Thymus (tissue), 11 donors: ENCODE measurements at regions not wholly inside any gene's neighbourhood (a gene's known extent, or its start where the extent isn't known, plus 50 kb on each side); places are given as distances from the start of the nearest gene placed in this dataset.

Source experiments
- DNase-seq, 9 donors: peaks; one replicate each; pipeline ENCODE4 v3.0.0-alpha.2; 2013; ENCODE audit warnings: low spot score in 9 of 9, low read depth in 6 of 9, missing footprints in 1 of 9
- H3K27ac ChIP-seq, 2 donors: one replicate each; pipeline ENCODE4 v1.5.1; 2013; ENCODE audit warnings: control low read depth in 1 of 2, low read depth in 1 of 2, low read length in 1 of 2, mild to moderate bottlenecking in 1 of 2, moderate library complexity in 1 of 2
- H3K27me3 ChIP-seq, 2 donors: one replicate each; pipeline ENCODE4 v1.5.1; 2013; ENCODE audit warnings: low read length in 1 of 2; ENCODE audit not compliant: control insufficient read depth in 2 of 2, insufficient read depth in 1 of 2
- H3K36me3 ChIP-seq, 2 donors: one replicate each; pipeline ENCODE4 v1.5.1; 2013; ENCODE audit warnings: low read length in 1 of 2, mild to moderate bottlenecking in 1 of 2, moderate library complexity in 1 of 2; ENCODE audit not compliant: control insufficient read depth in 2 of 2, insufficient read depth in 2 of 2
- H3K4me1 ChIP-seq, 2 donors: one replicate each; pipeline ENCODE4 v1.5.1; 2013; ENCODE audit warnings: low read length in 2 of 2; ENCODE audit not compliant: control insufficient read depth in 2 of 2, insufficient read depth in 2 of 2
- H3K4me3 ChIP-seq, 2 donors: one replicate each; pipeline ENCODE4 v1.5.1; 2013; ENCODE audit warnings: low read length in 2 of 2, control low read depth in 1 of 2, mild to moderate bottlenecking in 1 of 2
- H3K9me3 ChIP-seq, 2 donors: one replicate each; pipeline ENCODE4 v1.5.1; 2013; ENCODE audit warnings: low read length in 1 of 2, mild to moderate bottlenecking in 1 of 2; ENCODE audit not compliant: control insufficient read depth in 2 of 2, insufficient read depth in 1 of 2
- WGBS: extraction: QIAGEN DNeasy Blood & Tissue Kit; methylation state at CpG from one replicate; pipeline ENCODE4 v1.1.7; 2013; 5-methylcytosine and 5-hydroxymethylcytosine counted together
- donor health status: healthy.

- no peaks in the 10 kb centered on the region for H3K27me3 ChIP-seq
- no peaks in the 10 kb centered on the region for H3K36me3 ChIP-seq
- no peaks in the 10 kb centered on the region for H3K9me3 ChIP-seq
- H3K27ac ChIP-seq = no peak overlapping the region
- 70% methylated on average over 1 of the region's 1 CpG for WGBS
- H3K4me3 ChIP-seq = no peak overlapping the region
- no peak for DNase-seq
- no peaks in the 10 kb centered on the region for H3K4me1 ChIP-seq
Measured at GRCh38 chr4:65960751-65961150, 290.5 kb upstream of the EPHA5 start.

GRCh38 chr4:65954416-65954815 lies 284.1 kb upstream of the EPHA5 start:
- WGBS = 99% methylated on average over 1 of the region's 1 CpG
- Histone ChIP-seq H3K9me3 (no peaks in the 10 kb centered on the region), H3K4me1 (no peaks in the 10 kb centered on the region), H3K27ac (no peak overlapping the region), H3K27me3 (no peaks in the 10 kb centered on the region), H3K4me3 (no peak overlapping the region), H3K36me3 (no peaks in the 10 kb centered on the region)
- no peak for DNase-seq

- 95% methylated on average over 1 of the region's 1 CpG for WGBS
- no peak overlapping the region for H3K4me3 ChIP-seq
- DNase-seq = no peak
- H3K27ac ChIP-seq = no peak overlapping the region
- no peaks in the 10 kb centered on the region for H3K27me3 ChIP-seq
- no peaks in the 10 kb centered on the region for H3K36me3 ChIP-seq
- H3K4me1 ChIP-seq = no peaks in the 10 kb centered on the region
- no peaks in the 10 kb centered on the region for H3K9me3 ChIP-seq
Measured at GRCh38 chr4:65951177-65951576, 280.9 kb upstream of the EPHA5 start.

GRCh38 chr4:65943076-65943475 lies 272.8 kb upstream of the EPHA5 start:
- Histone ChIP-seq H3K27ac (no peak overlapping the region), H3K4me1 (no peaks in the 10 kb centered on the region), H3K27me3 (no peaks in the 10 kb centered on the region), H3K4me3 (no peak overlapping the region), H3K36me3 (no peaks in the 10 kb centered on the region), H3K9me3 (no peaks in the 10 kb centered on the region)
- DNase-seq = no peak
- 85% methylated on average over 2 of the region's 2 CpGs for WGBS

GRCh38 chr4:65924843-65925242 lies 254.6 kb upstream of the EPHA5 start:
- no peak for DNase-seq
- no peak overlapping the region for H3K27ac ChIP-seq
- H3K4me1 ChIP-seq = no peaks in the 10 kb centered on the region
- no peaks in the 10 kb centered on the region for H3K9me3 ChIP-seq
- H3K27me3 ChIP-seq = no peaks in the 10 kb centered on the region
- H3K36me3 ChIP-seq = no peaks in the 10 kb centered on the region
- H3K4me3 ChIP-seq = no peak overlapping the region
- 80% methylated on average over 4 of the region's 4 CpGs for WGBS

- Histone ChIP-seq H3K27ac (no peak overlapping the region), H3K4me3 (no peak overlapping the region), H3K27me3 (no peaks in the 10 kb centered on the region), H3K36me3 (no peaks in the 10 kb centered on the region), H3K9me3 (no peaks in the 10 kb centered on the region), H3K4me1 (no peaks in the 10 kb centered on the region)
- 0% methylated on average over 1 of the region's 1 CpG for WGBS
- DNase-seq = no peak
Measured at GRCh38 chr4:65923616-65924015, 253.3 kb upstream of the EPHA5 start.

- Histone ChIP-seq H3K27me3 (no peaks in the 10 kb centered on the region), H3K9me3 (no peaks in the 10 kb centered on the region), H3K4me3 (no peak overlapping the region), H3K27ac (no peak overlapping the region), H3K4me1 (no peaks in the 10 kb centered on the region), H3K36me3 (no peaks in the 10 kb centered on the region)
- 94% methylated on average over 10 of the region's 10 CpGs for WGBS
- no peak for DNase-seq
Measured at GRCh38 chr4:65921180-65921579, 250.9 kb upstream of the EPHA5 start.

GRCh38 chr4:65918872-65919271 lies 248.6 kb upstream of the EPHA5 start:
- DNase-seq = no peak
- Histone ChIP-seq H3K4me3 (no peak overlapping the region), H3K36me3 (no peaks in the 10 kb centered on the region), H3K27ac (no peak overlapping the region), H3K9me3 (no peaks in the 10 kb centered on the region), H3K27me3 (no peaks in the 10 kb centered on the region), H3K4me1 (no peaks in the 10 kb centered on the region)

- Histone ChIP-seq H3K27me3 (no peaks in the 10 kb centered on the region), H3K36me3 (no peaks in the 10 kb centered on the region), H3K4me1 (no peaks in the 10 kb centered on the region), H3K27ac (no peak overlapping the region), H3K9me3 (no peaks in the 10 kb centered on the region), H3K4me3 (no peak overlapping the region)
- no peak for DNase-seq
- 0% methylated on average over 1 of the region's 1 CpG for WGBS
Measured at GRCh38 chr4:65918212-65918611, 247.9 kb upstream of the EPHA5 start.

- no peak overlapping the region for H3K27ac ChIP-seq
- no peak for DNase-seq
- H3K36me3 ChIP-seq = no peaks in the 10 kb centered on the region
- H3K4me1 ChIP-seq = no peaks in the 10 kb centered on the region
- WGBS = 84% methylated on average over 2 of the region's 2 CpGs
- H3K4me3 ChIP-seq = no peak overlapping the region
- no peaks in the 10 kb centered on the region for H3K27me3 ChIP-seq
- no peaks in the 10 kb centered on the region for H3K9me3 ChIP-seq
Measured at GRCh38 chr4:65917486-65917885, 247.2 kb upstream of the EPHA5 start.
